GM23338 (cell line): ENCODE measurements at regions not wholly inside any gene's neighbourhood (a gene's known extent, or its start where the extent isn't known, plus 50 kb on each side); places are given as distances from the start of the nearest gene placed in this dataset.

Experiments
- CTCF ChIP-seq, 2 experiments: fragments of 200-600 bp in 1 of 2; sonication (generic) in 1 of 2; conservative IDR thresholded peaks; 2 replicates each; pipeline versions ENCODE4 v1.5.1 to v1.6.1; 2016 to 2017; ENCODE audit warnings: antibody characterized with exemption in 2 of 2, low read depth in 2 of 2, mild to moderate bottlenecking in 2 of 2, moderate library complexity in 1 of 2
- EZH2 ChIP-seq: fragments of 200-600 bp; sonication (generic); IDR thresholded peaks from one replicate; pipeline ENCODE4 v1.8.0; 2017; ENCODE audit warnings: antibody characterized with exemption, mild to moderate bottlenecking, low read depth; ENCODE audit not compliant: unreplicated experiment

DNA sequence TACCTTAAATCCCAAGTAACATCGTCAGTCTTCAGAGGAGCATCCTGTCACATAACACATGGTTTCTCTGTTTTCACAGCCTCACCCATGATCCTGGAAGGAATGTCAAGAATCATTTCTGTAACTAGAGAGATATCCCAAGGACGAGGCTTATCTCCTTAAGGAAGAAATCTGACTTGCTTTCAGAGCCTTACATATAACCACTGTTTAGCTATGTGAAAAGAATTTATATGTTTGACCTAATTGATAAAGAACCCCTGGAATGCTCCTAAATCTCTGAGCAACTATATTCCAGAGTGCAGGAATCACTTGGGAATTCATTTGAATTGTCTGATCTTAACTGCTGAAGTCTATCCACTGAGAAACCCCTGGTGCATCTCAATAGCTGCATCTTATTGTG, 243.1 kb downstream of the ALDH8A1 start:
- TF ChIP-seq EZH2 (no peak), CTCF (conservative IDR thresholded peaks at IDR 0.05; ENCODE audit: low read depth in 2 of 2) (no peak)
